ENCODE measurements at regions not wholly inside any gene's neighbourhood (a gene's known extent, or its start where the extent isn't known, plus 50 kb on each side); places are given as distances from the start of the nearest gene placed in this dataset.

DNA sequence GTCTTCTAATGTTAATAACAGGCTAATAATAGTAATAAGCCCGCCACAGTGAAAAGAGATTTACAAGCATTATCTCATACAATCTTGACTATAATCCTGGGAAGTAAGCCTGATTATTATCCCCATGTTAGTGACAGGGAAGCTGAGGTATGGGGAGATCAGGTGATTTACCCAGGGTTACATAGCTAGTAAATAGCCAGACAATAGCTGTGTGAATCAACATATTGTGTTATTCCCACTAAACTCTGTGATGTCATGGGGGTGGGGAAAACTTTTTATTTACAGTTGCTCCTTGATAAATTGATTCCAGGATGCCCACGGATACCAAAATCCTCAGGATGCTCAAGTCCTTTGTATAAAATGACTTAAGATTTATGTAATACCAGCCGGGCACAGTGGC, 181.9 kb downstream of the LMO4 start:
- Histone ChIP-seq H3K4me3 (ENCODE audit: low read depth in 1 of 3, low read length in 3 of 3) (no peak overlapping the region), H3K36me3 (ENCODE audit: control insufficient read depth in 4 of 4, insufficient read depth in 3 of 4, low read depth in 1 of 4, low read length in 3 of 4) (no peaks in the 10 kb centered on the region), H3K4me1 (ENCODE audit: control insufficient read depth in 4 of 4, insufficient read depth in 4 of 4, low read length in 3 of 4) (no peaks in the 10 kb centered on the region), H3K27me3 (ENCODE audit: control insufficient read depth in 4 of 4, insufficient read depth in 4 of 4, low read length in 3 of 4) (no peaks in the 10 kb centered on the region), H3K9me3 (ENCODE audit: control insufficient read depth in 4 of 4, low read length in 3 of 4) (no peaks in the 10 kb centered on the region), H3K27ac (ENCODE audit: low read depth in 1 of 2, low read length in 2 of 2) (no peak overlapping the region), H3K9ac (ENCODE audit: low read depth in 1 of 2, low read length in 2 of 2) (no peak overlapping the region)
- 88% methylated on average over 3 of the region's 3 CpGs for WGBS
- TF ChIP-seq RAD21 (IDR thresholded peaks at IDR 0.05) (no peak), EGR1 (IDR thresholded peaks at IDR 0.05; ENCODE audit: low read depth in 2 of 2) (no peak), YY1 (IDR thresholded peaks at IDR 0.05) (no peak), SP1 (IDR thresholded peaks at IDR 0.05) (no peak), FOXA1 (IDR thresholded peaks at IDR 0.05) (no peak), HNF4G (IDR thresholded peaks at IDR 0.05) (no peak), RXRA (IDR thresholded peaks at IDR 0.05) (no peak), GABPA (IDR thresholded peaks at IDR 0.05 in 1 of 2, conservative IDR thresholded peaks at IDR 0.05 in 1 of 2) (no peak), HNF4A (conservative IDR thresholded peaks at IDR 0.05) (no peak)
- TF ChIP-seq, protein P1, sequence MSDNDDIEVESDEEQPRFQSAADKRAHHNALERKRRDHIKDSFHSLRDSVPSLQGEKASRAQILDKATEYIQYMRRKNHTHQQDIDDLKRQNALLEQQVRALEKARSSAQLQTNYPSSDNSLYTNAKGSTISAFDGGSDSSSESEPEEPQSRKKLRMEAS (IDR thresholded peaks at IDR 0.05), result no peak
- TF ChIP-seq, protein P2, sequence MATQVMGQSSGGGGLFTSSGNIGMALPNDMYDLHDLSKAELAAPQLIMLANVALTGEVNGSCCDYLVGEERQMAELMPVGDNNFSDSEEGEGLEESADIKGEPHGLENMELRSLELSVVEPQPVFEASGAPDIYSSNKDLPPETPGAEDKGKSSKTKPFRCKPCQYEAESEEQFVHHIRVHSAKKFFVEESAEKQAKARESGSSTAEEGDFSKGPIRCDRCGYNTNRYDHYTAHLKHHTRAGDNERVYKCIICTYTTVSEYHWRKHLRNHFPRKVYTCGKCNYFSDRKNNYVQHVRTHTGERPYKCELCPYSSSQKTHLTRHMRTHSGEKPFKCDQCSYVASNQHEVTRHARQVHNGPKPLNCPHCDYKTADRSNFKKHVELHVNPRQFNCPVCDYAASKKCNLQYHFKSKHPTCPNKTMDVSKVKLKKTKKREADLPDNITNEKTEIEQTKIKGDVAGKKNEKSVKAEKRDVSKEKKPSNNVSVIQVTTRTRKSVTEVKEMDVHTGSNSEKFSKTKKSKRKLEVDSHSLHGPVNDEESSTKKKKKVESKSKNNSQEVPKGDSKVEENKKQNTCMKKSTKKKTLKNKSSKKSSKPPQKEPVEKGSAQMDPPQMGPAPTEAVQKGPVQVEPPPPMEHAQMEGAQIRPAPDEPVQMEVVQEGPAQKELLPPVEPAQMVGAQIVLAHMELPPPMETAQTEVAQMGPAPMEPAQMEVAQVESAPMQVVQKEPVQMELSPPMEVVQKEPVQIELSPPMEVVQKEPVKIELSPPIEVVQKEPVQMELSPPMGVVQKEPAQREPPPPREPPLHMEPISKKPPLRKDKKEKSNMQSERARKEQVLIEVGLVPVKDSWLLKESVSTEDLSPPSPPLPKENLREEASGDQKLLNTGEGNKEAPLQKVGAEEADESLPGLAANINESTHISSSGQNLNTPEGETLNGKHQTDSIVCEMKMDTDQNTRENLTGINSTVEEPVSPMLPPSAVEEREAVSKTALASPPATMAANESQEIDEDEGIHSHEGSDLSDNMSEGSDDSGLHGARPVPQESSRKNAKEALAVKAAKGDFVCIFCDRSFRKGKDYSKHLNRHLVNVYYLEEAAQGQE (IDR thresholded peaks at IDR 0.05), result no peak
- DNase-seq (ENCODE audit: low spot score), result no peak

DNA sequence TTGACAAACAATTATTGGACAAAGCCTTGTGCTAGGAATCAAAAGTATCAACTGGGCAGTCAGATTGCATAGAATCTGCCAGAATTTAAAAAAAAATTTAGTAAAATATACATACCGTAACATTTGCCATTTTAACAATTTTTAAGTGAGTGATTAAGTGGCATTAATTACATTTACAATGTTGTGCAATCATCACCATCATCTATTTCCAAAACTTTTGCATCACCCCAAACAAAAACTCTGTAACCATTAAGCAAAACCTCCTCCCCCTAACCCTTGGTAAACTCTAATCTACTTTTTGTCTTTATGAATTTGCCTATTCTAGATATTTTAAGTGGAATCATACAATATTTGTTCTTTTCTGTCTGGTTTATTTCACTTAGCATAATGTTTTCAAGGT, 182.8 kb downstream of the LMO4 start:
- 88% methylated on average over 1 of the region's 1 CpG for WGBS
- Histone ChIP-seq H3K4me1 (ENCODE audit: control insufficient read depth in 4 of 4, insufficient read depth in 4 of 4, low read length in 3 of 4) (no peaks in the 10 kb centered on the region), H3K27ac (ENCODE audit: low read depth in 1 of 2, low read length in 2 of 2) (no peak overlapping the region), H3K36me3 (ENCODE audit: control insufficient read depth in 4 of 4, insufficient read depth in 3 of 4, low read depth in 1 of 4, low read length in 3 of 4) (no peaks in the 10 kb centered on the region), H3K27me3 (ENCODE audit: control insufficient read depth in 4 of 4, insufficient read depth in 4 of 4, low read length in 3 of 4) (no peaks in the 10 kb centered on the region), H3K4me3 (ENCODE audit: low read depth in 1 of 3, low read length in 3 of 3) (no peak overlapping the region), H3K9ac (ENCODE audit: low read depth in 1 of 2, low read length in 2 of 2) (no peak overlapping the region), H3K9me3 (ENCODE audit: control insufficient read depth in 4 of 4, low read length in 3 of 4) (no peaks in the 10 kb centered on the region)
- TF ChIP-seq, protein P2 (IDR thresholded peaks at IDR 0.05), result no peak
- TF ChIP-seq FOXA1 (IDR thresholded peaks at IDR 0.05) (no peak), HNF4G (IDR thresholded peaks at IDR 0.05) (no peak), TAF1 (conservative IDR thresholded peaks at IDR 0.05) (no peak)
- no peak for DNase-seq (ENCODE audit: low spot score)
